ENCODE measurements at regions not wholly inside any gene's neighbourhood (a gene's known extent, or its start where the extent isn't known, plus 50 kb on each side); places are given as distances from the start of the nearest gene placed in this dataset.

- peaks cover 2% of the 10 kb centered on the region for H3K9me3 Mint-ChIP-seq (ENCODE audit: low read depth, unreplicated experiment)
- peak; percentile 68 for DNase-seq
- H3K36me3 Mint-ChIP-seq (ENCODE audit: insufficient read depth, unreplicated experiment), result no peaks in the 10 kb centered on the region
- BruUV-seq (replicated peaks), result no TSS peak
- no peaks in the 10 kb centered on the region for H3K27me3 Mint-ChIP-seq (ENCODE audit: unreplicated experiment)
- no peak overlapping the region for H3K4me3 Mint-ChIP-seq (ENCODE audit: low read depth, unreplicated experiment)
- H3K4me1 Mint-ChIP-seq (ENCODE audit: low read depth, unreplicated experiment), result no peaks in the 10 kb centered on the region
- intact Hi-C loops (cut with micrococcal nuclease; ENCODE audit: unreplicated experiment), result loop anchor here (1.0 to 2.0 kb wide), 5 partner anchors 111 to 495 kb away; partner anchors contain the start of gene MMS22L
- no peak overlapping the region for H3K27ac Mint-ChIP-seq (ENCODE audit: unreplicated experiment)
- CTCF ChIA-PET, result no interaction called here
- TF ChIP-seq CTCF (IDR thresholded peaks at IDR 0.05; ENCODE audit: unreplicated experiment), result peak; percentile 76
Measured at GRCh38 chr6:97394160-97394748, 111.2 kb upstream of the MMS22L start.

GRCh38 chr6:97396880-97397279 lies 113.9 kb upstream of the MMS22L start:
- no TSS peak for BruUV-seq (replicated peaks)
- Mint-ChIP-seq H3K27me3 (ENCODE audit: unreplicated experiment) (no peaks in the 10 kb centered on the region), H3K9me3 (ENCODE audit: low read depth, unreplicated experiment) (no peaks in the 10 kb centered on the region), H3K4me1 (ENCODE audit: low read depth, unreplicated experiment) (no peaks in the 10 kb centered on the region), H3K4me3 (ENCODE audit: low read depth, unreplicated experiment) (no peak overlapping the region), H3K36me3 (ENCODE audit: insufficient read depth, unreplicated experiment) (no peaks in the 10 kb centered on the region), H3K27ac (ENCODE audit: unreplicated experiment) (no peak overlapping the region)
- TF ChIP-seq CTCF (IDR thresholded peaks at IDR 0.05; ENCODE audit: unreplicated experiment), result no peak
- DNase-seq, result no peak
- intact Hi-C loops (cut with micrococcal nuclease; ENCODE audit: unreplicated experiment), result no loop called here
- CTCF ChIA-PET, result no interaction called here

GRCh38 chr6:97399208-97399607 lies 116.2 kb upstream of the MMS22L start:
- Mint-ChIP-seq H3K36me3 (ENCODE audit: insufficient read depth, unreplicated experiment) (no peaks in the 10 kb centered on the region), H3K27ac (ENCODE audit: unreplicated experiment) (no peak overlapping the region), H3K27me3 (ENCODE audit: unreplicated experiment) (no peaks in the 10 kb centered on the region), H3K9me3 (ENCODE audit: low read depth, unreplicated experiment) (no peaks in the 10 kb centered on the region), H3K4me3 (ENCODE audit: low read depth, unreplicated experiment) (no peak overlapping the region), H3K4me1 (ENCODE audit: low read depth, unreplicated experiment) (no peaks in the 10 kb centered on the region)
- intact Hi-C loops (cut with micrococcal nuclease; ENCODE audit: unreplicated experiment), result no loop called here
- no peak for DNase-seq
- no peak for TF ChIP-seq CTCF (IDR thresholded peaks at IDR 0.05; ENCODE audit: unreplicated experiment)
- no TSS peak for BruUV-seq (replicated peaks)
- CTCF ChIA-PET, result no interaction called here

GRCh38 chr6:97401533-97401932 lies 118.5 kb upstream of the MMS22L start:
- CTCF ChIA-PET, result interaction anchor here (0.6 to 0.7 kb wide), 3 partner anchors 110 to 594 kb away, joined by 3 to 5 read pairs (median 3); no protein-coding TSS in a partner anchor

More at GRCh38 chr6:97401533-97401932, 118.5 kb upstream of the MMS22L start:
- DNase-seq, result no peak
- no peak overlapping the region for H3K4me3 Mint-ChIP-seq (ENCODE audit: low read depth, unreplicated experiment)
- no peak overlapping the region for H3K27ac Mint-ChIP-seq (ENCODE audit: unreplicated experiment)
- TF ChIP-seq CTCF (IDR thresholded peaks at IDR 0.05; ENCODE audit: unreplicated experiment), result no peak
- no peaks in the 10 kb centered on the region for H3K4me1 Mint-ChIP-seq (ENCODE audit: low read depth, unreplicated experiment)
- no peaks in the 10 kb centered on the region for H3K36me3 Mint-ChIP-seq (ENCODE audit: insufficient read depth, unreplicated experiment)
- intact Hi-C loops (cut with micrococcal nuclease; ENCODE audit: unreplicated experiment), result no loop called here
- no TSS peak for BruUV-seq (replicated peaks)
- no peaks in the 10 kb centered on the region for H3K9me3 Mint-ChIP-seq (ENCODE audit: low read depth, unreplicated experiment)
- no peaks in the 10 kb centered on the region for H3K27me3 Mint-ChIP-seq (ENCODE audit: unreplicated experiment)

Measured in Calu3 (cell line).